Trophoblast cell (in vitro differentiated cells and primary cell): ENCODE measurements at regions not wholly inside any gene's neighbourhood (a gene's known extent, or its start where the extent isn't known, plus 50 kb on each side); places are given as distances from the start of the nearest gene placed in this dataset.

Source experiments
- DNase-seq, 2 donors: peaks; one replicate each; pipeline ENCODE4 v3.0.0-alpha.2; 2016
- H2AFZ ChIP-seq: 2 replicates; pipeline ENCODE4 v1.6.1; 2013; ENCODE audit warnings: low read length, moderate library complexity, mild to moderate bottlenecking; ENCODE audit not compliant: insufficient read depth, poor library complexity
- H2AK5ac ChIP-seq: 2 replicates; pipeline ENCODE4 v1.6.1; 2013; ENCODE audit warnings: mild to moderate bottlenecking, low read length
- H2BK120ac ChIP-seq: 2 replicates; pipeline ENCODE4 v1.6.1; 2013; ENCODE audit warnings: low read length, mild to moderate bottlenecking, moderate library complexity; ENCODE audit not compliant: insufficient read depth, poor library complexity
- H2BK12ac ChIP-seq: 2 replicates; pipeline ENCODE4 v1.6.1; 2013; ENCODE audit warnings: mild to moderate bottlenecking, low read length, moderate library complexity
- H2BK5ac ChIP-seq: 2 replicates; pipeline ENCODE4 v1.6.1; 2013; ENCODE audit warnings: low read length, low read depth, moderate library complexity, mild to moderate bottlenecking; ENCODE audit not compliant: poor library complexity
- H3K14ac ChIP-seq: 2 replicates; pipeline ENCODE4 v1.6.1; 2013; ENCODE audit warnings: mild to moderate bottlenecking, low read length
- H3K18ac ChIP-seq: 2 replicates; pipeline ENCODE4 v1.6.1; 2013; ENCODE audit warnings: mild to moderate bottlenecking, low read length
- H3K23ac ChIP-seq: 2 replicates; pipeline ENCODE4 v1.6.1; 2013; ENCODE audit warnings: low read length
- H3K27ac ChIP-seq: 2 replicates; pipeline ENCODE4 v1.5.1; 2013; ENCODE audit warnings: low read depth, mild to moderate bottlenecking, inconsistent platforms, low read length, moderate library complexity
- H3K27me3 ChIP-seq: 2 replicates; pipeline ENCODE4 v1.6.1; 2013; ENCODE audit warnings: inconsistent platforms, mild to moderate bottlenecking, low read length, moderate library complexity; ENCODE audit not compliant: insufficient read depth
- H3K36me3 ChIP-seq, 2 experiments: 1 replicate in 1 of 2; 2 replicates in 1 of 2; pipeline ENCODE4 v1.6.1; 2013; ENCODE audit warnings: low read length in 2 of 2, mild to moderate bottlenecking in 2 of 2, moderate library complexity in 1 of 2; ENCODE audit not compliant: insufficient read depth in 2 of 2, control insufficient read depth in 1 of 2
- H3K4ac ChIP-seq: 2 replicates; pipeline ENCODE4 v1.6.1; 2013; ENCODE audit warnings: low read depth, mild to moderate bottlenecking, low read length, moderate library complexity
- H3K4me1 ChIP-seq, 2 experiments: 1 replicate in 1 of 2; 2 replicates in 1 of 2; pipeline ENCODE4 v1.6.1; 2013; ENCODE audit warnings: low read length in 2 of 2, mild to moderate bottlenecking in 2 of 2, moderate library complexity in 1 of 2; ENCODE audit not compliant: insufficient read depth in 2 of 2, control insufficient read depth in 1 of 2
- H3K4me2 ChIP-seq: 2 replicates; pipeline ENCODE4 v1.6.1; 2013; ENCODE audit warnings: inconsistent platforms, mild to moderate bottlenecking, low read length, moderate library complexity
- H3K4me3 ChIP-seq: 2 replicates; pipeline ENCODE4 v1.5.1; 2013; ENCODE audit warnings: mild to moderate bottlenecking, low read depth, low read length, inconsistent platforms
- H3K79me1 ChIP-seq: one replicate; pipeline ENCODE4 v1.6.1; 2013; ENCODE audit warnings: low read length
- H3K79me2 ChIP-seq: 2 replicates; pipeline ENCODE4 v1.6.1; 2013; ENCODE audit warnings: low read length, mild to moderate bottlenecking; ENCODE audit not compliant: control insufficient read depth, insufficient read depth, poor library complexity
- H3K9ac ChIP-seq: 2 replicates; pipeline ENCODE4 v1.6.1; 2013; ENCODE audit warnings: mild to moderate bottlenecking, low read length
- H3K9me3 ChIP-seq: 2 replicates; pipeline ENCODE4 v1.6.1; 2013; ENCODE audit warnings: low read depth, mild to moderate bottlenecking, control low read depth, inconsistent platforms, low read length; ENCODE audit not compliant: insufficient read depth
- H4K12ac ChIP-seq: 2 replicates; pipeline ENCODE4 v1.6.1; 2013; ENCODE audit warnings: low read depth, mild to moderate bottlenecking, low read length, moderate library complexity
- H4K8ac ChIP-seq: 2 replicates; pipeline ENCODE4 v1.6.1; 2013; ENCODE audit warnings: low read depth, mild to moderate bottlenecking, low read length, moderate library complexity
- H4K91ac ChIP-seq: one replicate; pipeline ENCODE4 v1.6.1; 2013; ENCODE audit warnings: low read depth, mild to moderate bottlenecking, low read length, moderate library complexity
- WGBS: extraction: QIAGEN DNeasy Blood & Tissue Kit; methylation state at CpG from one replicate; pipeline ENCODE4 v1.1.7; 2013; ENCODE audit warnings: missing lambda C conversion rate; ENCODE audit not compliant: insufficient read length, insufficient coverage; ENCODE audit errors: extremely low coverage; 5-methylcytosine and 5-hydroxymethylcytosine counted together

DNA sequence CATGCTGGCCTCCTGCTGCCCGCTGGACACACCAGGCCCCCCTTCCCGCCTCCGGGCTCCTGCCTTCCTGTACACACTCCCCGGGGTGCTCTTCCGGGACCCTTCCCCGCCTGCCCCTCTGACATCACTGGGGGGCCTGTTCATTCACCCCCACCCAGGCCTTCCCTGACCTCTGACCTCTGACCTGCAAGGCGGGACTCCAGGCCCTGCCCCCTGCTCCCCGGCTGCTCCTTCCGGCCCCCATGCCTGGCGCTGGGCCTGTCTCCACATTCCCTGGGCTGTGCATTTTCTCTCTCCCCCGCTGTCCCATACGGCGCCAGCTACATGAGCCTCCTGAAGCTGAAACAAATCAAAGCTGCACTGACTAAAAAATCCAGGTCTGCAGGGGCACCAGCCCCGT, 71.6 kb upstream of the GATA5 start:
- DNase-seq, result no peak
- Histone ChIP-seq H3K9ac (no peak overlapping the region), H3K79me2 (no peaks in the 10 kb centered on the region), H3K4ac (no peak overlapping the region), H2AFZ (no peak overlapping the region), H3K23ac (no peak overlapping the region), H4K91ac (no peak overlapping the region), H3K14ac (no peak overlapping the region), H3K9me3 (peaks cover 10% of the 10 kb centered on the region), H4K12ac (no peak overlapping the region), H3K18ac (no peak overlapping the region), H3K27ac (no peak overlapping the region), H2BK5ac (no peak overlapping the region), H3K36me3 (no peaks in the 10 kb centered on the region), H4K8ac (no peak overlapping the region), H2BK12ac (no peak overlapping the region), H3K27me3 (peaks cover 10% of the 10 kb centered on the region), H3K4me3 (no peak overlapping the region), H2AK5ac (no peak overlapping the region), H3K4me1 (peaks cover 5 to 7% of the 10 kb centered on the region in 2 experiments), H3K79me1 (no peaks in the 10 kb centered on the region), H3K4me2 (no peak overlapping the region), H2BK120ac (no peak overlapping the region)
- WGBS, result no CpG with 5 or more reads among the region's 14 CpGs

- no peaks in the 10 kb centered on the region for H3K79me2 ChIP-seq
- H4K91ac ChIP-seq, result no peak overlapping the region
- H2AFZ ChIP-seq, result no peak overlapping the region
- no peak overlapping the region for H3K18ac ChIP-seq
- no CpG with 5 or more reads among the region's 10 CpGs for WGBS
- H3K4me1 ChIP-seq, result peaks cover 5 to 7% of the 10 kb centered on the region in 2 experiments
- no peak overlapping the region for H3K27ac ChIP-seq
- peaks cover 10% of the 10 kb centered on the region for H3K27me3 ChIP-seq
- no peaks in the 10 kb centered on the region for H3K36me3 ChIP-seq
- no peak overlapping the region for H2BK12ac ChIP-seq
- H2AK5ac ChIP-seq, result no peak overlapping the region
- H3K4ac ChIP-seq, result no peak overlapping the region
- H3K9me3 ChIP-seq, result peaks cover 10% of the 10 kb centered on the region
- H3K9ac ChIP-seq, result no peak overlapping the region
- H3K23ac ChIP-seq, result no peak overlapping the region
- no peak overlapping the region for H3K4me2 ChIP-seq
- no peaks in the 10 kb centered on the region for H3K79me1 ChIP-seq
- no peak overlapping the region for H4K12ac ChIP-seq
- H3K4me3 ChIP-seq, result no peak overlapping the region
- no peak overlapping the region for H2BK5ac ChIP-seq
- no peak for DNase-seq
- no peak overlapping the region for H3K14ac ChIP-seq
- H2BK120ac ChIP-seq, result no peak overlapping the region
- H4K8ac ChIP-seq, result no peak overlapping the region
These were observed 72.7 kb upstream of the GATA5 start for GRCh38 chr20:62548471-62548870.

DNA sequence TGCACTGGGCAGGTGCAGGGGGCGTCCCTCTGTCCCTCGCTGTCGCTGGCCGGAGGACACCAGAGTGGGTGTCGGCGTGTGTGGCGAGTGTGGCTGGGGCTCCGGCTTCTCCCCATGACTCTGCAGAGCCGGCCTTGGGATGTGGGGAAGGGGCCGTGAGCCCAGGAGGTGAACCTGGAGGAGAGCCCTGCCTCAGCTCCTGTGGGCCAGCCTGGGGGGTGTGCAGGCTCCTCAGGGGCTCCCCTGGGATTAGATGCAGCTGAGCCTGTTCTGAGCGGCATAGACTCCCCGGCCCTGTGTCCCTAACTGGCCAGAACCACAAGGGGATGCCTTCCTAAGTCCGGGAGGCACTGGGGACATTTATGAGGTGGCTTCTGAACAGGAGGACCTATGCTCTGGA, 73.2 kb upstream of the GATA5 start:
- H3K79me1 ChIP-seq, result no peaks in the 10 kb centered on the region
- H2BK12ac ChIP-seq, result no peak overlapping the region
- H3K23ac ChIP-seq, result no peak overlapping the region
- no peak overlapping the region for H3K9ac ChIP-seq
- no peaks in the 10 kb centered on the region for H3K36me3 ChIP-seq
- H3K79me2 ChIP-seq, result no peaks in the 10 kb centered on the region
- H3K4me3 ChIP-seq, result no peak overlapping the region
- H3K18ac ChIP-seq, result no peak overlapping the region
- no peak overlapping the region for H2AK5ac ChIP-seq
- H3K4me2 ChIP-seq, result no peak overlapping the region
- no peak overlapping the region for H2AFZ ChIP-seq
- no peak for DNase-seq
- H3K9me3 ChIP-seq, result peaks cover 10% of the 10 kb centered on the region
- H2BK5ac ChIP-seq, result no peak overlapping the region
- peak overlapping the region; percentile 20 for H2BK120ac ChIP-seq
- peaks cover 10% of the 10 kb centered on the region for H3K27me3 ChIP-seq
- no peak overlapping the region for H3K14ac ChIP-seq
- no peak overlapping the region for H4K12ac ChIP-seq
- H3K27ac ChIP-seq, result no peak overlapping the region
- no peak overlapping the region for H3K4ac ChIP-seq
- WGBS, result no CpG with 5 or more reads among the region's 13 CpGs
- H4K91ac ChIP-seq, result no peak overlapping the region
- no peak overlapping the region for H4K8ac ChIP-seq
- peaks cover 3 to 7% of the 10 kb centered on the region in 2 experiments for H3K4me1 ChIP-seq

DNA sequence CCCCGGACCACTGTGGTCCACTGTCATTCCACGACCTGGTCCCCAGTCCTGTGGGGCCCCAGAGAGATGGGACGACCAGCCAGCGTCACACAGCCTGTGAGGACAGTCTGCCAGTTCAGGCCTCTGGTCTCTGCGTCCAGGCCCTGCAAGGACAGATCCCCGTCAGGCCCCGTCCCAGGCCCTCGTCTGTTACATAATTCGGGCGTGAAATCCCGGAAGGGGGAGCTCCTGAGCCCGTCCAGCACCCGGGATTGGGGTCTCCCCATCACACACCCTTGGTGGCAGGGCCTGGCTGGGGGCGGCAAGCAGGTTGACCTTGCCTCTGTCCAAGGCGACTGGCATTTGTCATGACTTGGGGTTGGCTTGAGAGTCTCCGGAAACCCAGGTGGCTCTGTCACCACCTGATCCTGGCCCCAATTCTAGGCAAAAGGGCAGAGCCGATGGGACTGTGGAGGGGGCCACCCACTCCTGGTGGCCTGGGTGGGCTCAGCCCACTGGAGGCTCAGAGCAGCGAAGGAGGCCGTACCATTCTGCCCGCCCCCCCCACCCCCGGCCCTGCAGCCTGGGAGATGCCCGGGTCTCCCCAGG, 73.8 kb upstream of the GATA5 start:
- H2AFZ ChIP-seq, result no peak overlapping the region
- no peak overlapping the region for H2BK5ac ChIP-seq
- no peak overlapping the region for H4K91ac ChIP-seq
- peaks cover 10% of the 10 kb centered on the region for H3K27me3 ChIP-seq
- no peak overlapping the region for H4K8ac ChIP-seq
- no CpG with 5 or more reads among the region's 22 CpGs for WGBS
- peaks cover 8% of the 10 kb centered on the region for H3K9me3 ChIP-seq
- H3K79me2 ChIP-seq, result no peaks in the 10 kb centered on the region
- no peaks in the 10 kb centered on the region for H3K36me3 ChIP-seq
- peak overlapping the region; percentile 20 for H2BK120ac ChIP-seq
- H3K23ac ChIP-seq, result no peak overlapping the region
- no peak overlapping the region for H2BK12ac ChIP-seq
- H4K12ac ChIP-seq, result no peak overlapping the region
- H3K79me1 ChIP-seq, result no peaks in the 10 kb centered on the region
- H3K27ac ChIP-seq, result no peak overlapping the region
- H3K4me2 ChIP-seq, result no peak overlapping the region
- H2AK5ac ChIP-seq, result peak overlapping the region; percentile 41
- peaks cover 3 to 7% of the 10 kb centered on the region in 2 experiments for H3K4me1 ChIP-seq
- no peak overlapping the region for H3K18ac ChIP-seq
- no peak for DNase-seq
- no peak overlapping the region for H3K4me3 ChIP-seq
- no peak overlapping the region for H3K9ac ChIP-seq
- no peak overlapping the region for H3K4ac ChIP-seq
- H3K14ac ChIP-seq, result no peak overlapping the region
